OCI-LY1 (cell line): ENCODE measurements at regions not wholly inside any gene's neighbourhood (a gene's known extent, or its start where the extent isn't known, plus 50 kb on each side); places are given as distances from the start of the nearest gene placed in this dataset.

Experiments used
- H2AFZ ChIP-seq: fragments of 200-600 bp; sonication (generic), shearing (Covaris generic); 2 replicates; pipeline ENCODE4 v1.6.0; 2014; ENCODE audit warnings: antibody characterized with exemption, mild to moderate bottlenecking, low read length
- H3F3A ChIP-seq: fragments of 200-600 bp; sonication (generic), shearing (Covaris generic); 2 replicates; pipeline ENCODE4 v1.6.0; 2014; ENCODE audit warnings: mild to moderate bottlenecking, antibody characterized with exemption, low read length, moderate library complexity; ENCODE audit not compliant: insufficient read depth
- H3K27ac ChIP-seq: fragments of 200-600 bp; sonication (generic); 2 replicates; pipeline ENCODE4 v1.5.1; 2014; ENCODE audit warnings: low read length, mixed run types, mild to moderate bottlenecking, low read depth; ENCODE audit not compliant: poor library complexity, severe bottlenecking
- H3K27me3 ChIP-seq: fragments of 200-600 bp; sonication (generic); 2 replicates; pipeline ENCODE4 v1.6.0; 2014; ENCODE audit warnings: antibody characterized with exemption, mild to moderate bottlenecking, low read length, moderate library complexity; ENCODE audit not compliant: insufficient read depth
- H3K36me3 ChIP-seq: fragments of 200-600 bp; sonication (generic); 2 replicates; pipeline ENCODE4 v1.6.1; 2014; ENCODE audit warnings: mild to moderate bottlenecking, antibody characterized with exemption, low read length, moderate library complexity, mixed read lengths; ENCODE audit not compliant: insufficient read depth
- H3K4me1 ChIP-seq: fragments of 200-600 bp; sonication (generic); 2 replicates; pipeline ENCODE4 v1.5.1; 2014; ENCODE audit warnings: mild to moderate bottlenecking, low read length, moderate library complexity; ENCODE audit not compliant: insufficient read depth, severe bottlenecking
- H3K4me2 ChIP-seq: fragments of 200-600 bp; sonication (generic), shearing (Covaris generic); 2 replicates; pipeline ENCODE4 v1.6.1; 2014; ENCODE audit warnings: low read length
- H3K4me3 ChIP-seq: fragments of 200-600 bp; sonication (generic); 2 replicates; pipeline ENCODE4 v1.5.1; 2014; ENCODE audit warnings: low read length, low read depth, mild to moderate bottlenecking, mixed read lengths; ENCODE audit not compliant: poor library complexity, severe bottlenecking
- H3K79me2 ChIP-seq: fragments of 200-600 bp; shearing (Covaris generic); 2 replicates; pipeline ENCODE4 v1.6.1; 2016; ENCODE audit warnings: mixed run types, low read length, mixed read lengths; ENCODE audit not compliant: insufficient read depth
- H3K9ac ChIP-seq: fragments of 200-600 bp; sonication (generic), shearing (Covaris generic); 2 replicates; pipeline ENCODE4 v1.6.1; 2014; ENCODE audit warnings: mild to moderate bottlenecking, low read length, mixed read lengths
- H3K9me2 ChIP-seq: fragments of 200-600 bp; sonication (generic), shearing (Covaris generic); 2 replicates; pipeline ENCODE4 v1.6.1; 2014; ENCODE audit warnings: low read depth, mild to moderate bottlenecking, low read length, mixed read lengths
- H3K9me3 ChIP-seq: fragments of 200-600 bp; shearing (Covaris generic); 2 replicates; pipeline ENCODE4 v1.6.1; 2014; ENCODE audit warnings: low read length, mixed read lengths
- H4K20me1 ChIP-seq: fragments of 200-600 bp; sonication (generic), shearing (Covaris generic); 2 replicates; pipeline ENCODE4 v1.6.0; 2016; ENCODE audit warnings: mild to moderate bottlenecking, low read length; ENCODE audit not compliant: insufficient read depth
- EZH2 ChIP-seq: fragments of 200-600 bp; sonication (generic), shearing (Covaris generic); IDR thresholded peaks from 2 replicates; pipeline ENCODE4 v1.8.0; 2017; ENCODE audit warnings: borderline replicate concordance, mixed run types, mild to moderate bottlenecking, antibody characterized with exemption, low read length, moderate library complexity, mixed read lengths
- TF ChIP-seq, protein P1 (sequence below): fragments of 200-600 bp; sonication (generic), shearing (Covaris generic); IDR thresholded peaks from 2 replicates; pipeline ENCODE4 v1.5.1; 2017; ENCODE audit warnings: mild to moderate bottlenecking, antibody characterized with exemption, low read length, moderate library complexity, mixed read lengths

GRCh38 chr1:228988664-228989063 is 253.4 kb downstream of the RHOU start:
- Histone ChIP-seq H3K36me3 (no peaks in the 10 kb centered on the region), H4K20me1 (no peaks in the 10 kb centered on the region), H3F3A (no peaks in the 10 kb centered on the region), H2AFZ (no peak overlapping the region), H3K9me2 (no peaks in the 10 kb centered on the region), H3K27ac (no peak overlapping the region), H3K79me2 (no peaks in the 10 kb centered on the region), H3K4me3 (no peak overlapping the region), H3K9ac (no peak overlapping the region), H3K27me3 (no peaks in the 10 kb centered on the region), H3K9me3 (no peaks in the 10 kb centered on the region), H3K4me2 (no peak overlapping the region), H3K4me1 (no peaks in the 10 kb centered on the region)
- TF ChIP-seq, protein P1, sequence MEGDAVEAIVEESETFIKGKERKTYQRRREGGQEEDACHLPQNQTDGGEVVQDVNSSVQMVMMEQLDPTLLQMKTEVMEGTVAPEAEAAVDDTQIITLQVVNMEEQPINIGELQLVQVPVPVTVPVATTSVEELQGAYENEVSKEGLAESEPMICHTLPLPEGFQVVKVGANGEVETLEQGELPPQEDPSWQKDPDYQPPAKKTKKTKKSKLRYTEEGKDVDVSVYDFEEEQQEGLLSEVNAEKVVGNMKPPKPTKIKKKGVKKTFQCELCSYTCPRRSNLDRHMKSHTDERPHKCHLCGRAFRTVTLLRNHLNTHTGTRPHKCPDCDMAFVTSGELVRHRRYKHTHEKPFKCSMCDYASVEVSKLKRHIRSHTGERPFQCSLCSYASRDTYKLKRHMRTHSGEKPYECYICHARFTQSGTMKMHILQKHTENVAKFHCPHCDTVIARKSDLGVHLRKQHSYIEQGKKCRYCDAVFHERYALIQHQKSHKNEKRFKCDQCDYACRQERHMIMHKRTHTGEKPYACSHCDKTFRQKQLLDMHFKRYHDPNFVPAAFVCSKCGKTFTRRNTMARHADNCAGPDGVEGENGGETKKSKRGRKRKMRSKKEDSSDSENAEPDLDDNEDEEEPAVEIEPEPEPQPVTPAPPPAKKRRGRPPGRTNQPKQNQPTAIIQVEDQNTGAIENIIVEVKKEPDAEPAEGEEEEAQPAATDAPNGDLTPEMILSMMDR, result no peak
- TF ChIP-seq EZH2, result no peak

- no peak overlapping the region for H2AFZ ChIP-seq
- H3K4me1 ChIP-seq, result no peaks in the 10 kb centered on the region
- H3K79me2 ChIP-seq, result no peaks in the 10 kb centered on the region
- TF ChIP-seq EZH2, result no peak
- TF ChIP-seq, protein P1, result no peak
- H3F3A ChIP-seq, result no peaks in the 10 kb centered on the region
- no peak overlapping the region for H3K9ac ChIP-seq
- H3K36me3 ChIP-seq, result no peaks in the 10 kb centered on the region
- H3K4me3 ChIP-seq, result no peak overlapping the region
- H3K27ac ChIP-seq, result no peak overlapping the region
- H4K20me1 ChIP-seq, result no peaks in the 10 kb centered on the region
- H3K9me2 ChIP-seq, result no peaks in the 10 kb centered on the region
- H3K27me3 ChIP-seq, result no peaks in the 10 kb centered on the region
- H3K4me2 ChIP-seq, result no peak overlapping the region
- no peaks in the 10 kb centered on the region for H3K9me3 ChIP-seq
These were observed 253.9 kb downstream of the RHOU start for GRCh38 chr1:228989176-228989575.

DNA sequence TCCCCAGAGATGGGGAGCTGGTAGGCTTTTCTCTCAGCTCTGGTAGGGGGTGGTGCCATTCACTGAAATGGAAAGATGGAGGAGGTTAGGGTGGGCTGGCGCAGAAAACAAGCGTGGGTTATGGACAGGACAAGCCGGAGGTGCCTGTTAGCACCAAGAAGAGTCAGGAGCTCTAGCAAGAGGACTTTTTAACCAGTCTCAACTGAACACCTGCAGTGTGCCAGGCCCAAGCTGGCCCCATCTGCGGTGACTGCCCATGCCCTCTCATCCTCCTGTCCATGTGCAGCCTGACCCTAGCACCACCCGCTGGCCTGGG is 254.4 kb downstream of the RHOU start:
- no peaks in the 10 kb centered on the region for H3K36me3 ChIP-seq
- no peak overlapping the region for H3K27ac ChIP-seq
- TF ChIP-seq, protein P1, result no peak
- TF ChIP-seq EZH2, result no peak
- no peaks in the 10 kb centered on the region for H3K79me2 ChIP-seq
- H3K4me2 ChIP-seq, result no peak overlapping the region
- H4K20me1 ChIP-seq, result no peaks in the 10 kb centered on the region
- H2AFZ ChIP-seq, result no peak overlapping the region
- H3K9me3 ChIP-seq, result no peaks in the 10 kb centered on the region
- no peaks in the 10 kb centered on the region for H3K9me2 ChIP-seq
- no peaks in the 10 kb centered on the region for H3K4me1 ChIP-seq
- no peak overlapping the region for H3K9ac ChIP-seq
- no peaks in the 10 kb centered on the region for H3F3A ChIP-seq
- H3K27me3 ChIP-seq, result no peaks in the 10 kb centered on the region
- no peak overlapping the region for H3K4me3 ChIP-seq
